Endodermal cell (in vitro differentiated cells): ENCODE measurements at regions not wholly inside any gene's neighbourhood (a gene's known extent, or its start where the extent isn't known, plus 50 kb on each side); places are given as distances from the start of the nearest gene placed in this dataset.

Source experiments
- DNase-seq: peaks from one replicate; pipeline ENCODE4 v3.0.0-alpha.2; 2017
- H3K27ac ChIP-seq: 2 replicates; pipeline ENCODE4 v1.5.1; 2013; ENCODE audit warnings: mild to moderate bottlenecking, low read depth, low read length, moderate library complexity
- H3K27me3 ChIP-seq: 2 replicates; pipeline ENCODE4 v1.6.1; 2013; ENCODE audit warnings: mild to moderate bottlenecking, low read length, moderate library complexity; ENCODE audit not compliant: insufficient read depth, control insufficient read depth, poor library complexity, severe bottlenecking
- H3K36me3 ChIP-seq: 2 replicates; pipeline ENCODE4 v1.7.0; 2013; ENCODE audit warnings: mild to moderate bottlenecking, low read length, moderate library complexity; ENCODE audit not compliant: control insufficient read depth, insufficient read depth
- H3K4me1 ChIP-seq: one replicate; pipeline ENCODE4 v1.7.0; 2013; ENCODE audit warnings: low read length; ENCODE audit not compliant: control insufficient read depth, insufficient read depth
- H3K4me3 ChIP-seq: 2 replicates; pipeline ENCODE4 v1.5.1; 2013; ENCODE audit warnings: mild to moderate bottlenecking, low read length, moderate library complexity
- H3K9ac ChIP-seq: 2 replicates; pipeline ENCODE4 v1.6.1; 2013; ENCODE audit warnings: mild to moderate bottlenecking, low read length, moderate library complexity; ENCODE audit not compliant: poor library complexity, severe bottlenecking; ENCODE audit errors: extremely low read depth
- H3K9me3 ChIP-seq: 2 replicates; pipeline ENCODE4 v1.6.1; 2013; ENCODE audit warnings: mild to moderate bottlenecking, low read length, moderate library complexity; ENCODE audit not compliant: control insufficient read depth
- H3K27ac Mint-ChIP-seq: 2 replicates; pipeline ENCODE4 v1.8.0; 2020; ENCODE audit warnings: mixed read lengths
- H3K27me3 Mint-ChIP-seq: 2 replicates; pipeline ENCODE4 v1.8.0; 2021; ENCODE audit warnings: mild to moderate bottlenecking, mixed read lengths; ENCODE audit not compliant: insufficient read depth
- H3K36me3 Mint-ChIP-seq: 2 replicates; pipeline ENCODE4 v1.8.0; 2020; ENCODE audit warnings: low read depth, mixed read lengths
- H3K4me1 Mint-ChIP-seq: 2 replicates; pipeline ENCODE4 v1.8.0; 2020; ENCODE audit warnings: mixed read lengths
- H3K4me3 Mint-ChIP-seq: 2 replicates; pipeline ENCODE4 v1.8.0; 2020; ENCODE audit warnings: mild to moderate bottlenecking, moderate library complexity, mixed read lengths
- H3K9me3 Mint-ChIP-seq: 2 replicates; pipeline ENCODE4 v1.8.0; 2020; ENCODE audit warnings: mild to moderate bottlenecking, mixed read lengths
- WGBS, 2 experiments: methylation state at CpG; one replicate each; pipeline versions ENCODE4 v1.1.5 to v1.1.7; 2013; ENCODE audit warnings: missing lambda C conversion rate in 2 of 2, mixed read lengths in 1 of 2; ENCODE audit not compliant: insufficient coverage in 1 of 2, insufficient read length in 1 of 2; 5-methylcytosine and 5-hydroxymethylcytosine counted together
- TF ChIP-seq, protein P1 (sequence below): fragments of 200-600 bp; sonication (generic); conservative IDR thresholded peaks from 2 replicates; pipeline ENCODE4 v1.5.0; 2021; ENCODE audit warnings: antibody characterized with exemption, mild to moderate bottlenecking

DNA sequence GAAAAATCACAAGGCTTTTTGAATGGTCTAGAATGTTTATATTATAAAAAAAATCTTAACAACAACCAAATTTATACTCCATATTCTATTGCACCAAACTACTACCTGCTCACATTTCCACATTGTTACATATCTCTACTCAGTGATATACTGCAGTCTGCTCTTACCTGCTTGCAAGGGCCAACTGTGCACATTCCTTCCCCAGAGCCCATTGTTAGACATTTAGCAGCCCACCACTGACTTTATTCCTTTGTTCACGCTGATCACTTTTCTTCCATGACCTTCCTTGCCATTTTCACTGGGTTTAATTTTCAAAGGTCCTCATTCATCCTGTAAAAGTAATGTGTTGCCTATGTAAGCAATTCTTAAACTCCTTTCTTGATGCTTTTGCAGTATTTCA is 109.7 kb upstream of the KCNJ3 start:
- H3K4me1 ChIP-seq, result peaks cover 11% of the 10 kb centered on the region
- no peaks in the 10 kb centered on the region for H3K27me3 Mint-ChIP-seq
- no peak overlapping the region for H3K27ac ChIP-seq
- H3K4me3 Mint-ChIP-seq, result no peak overlapping the region
- no peaks in the 10 kb centered on the region for H3K9me3 Mint-ChIP-seq
- 59% methylated on average over 1 of the region's 1 CpG; no CpG with 5 or more reads in 1 of the 2 experiments for WGBS, 2 experiments
- TF ChIP-seq, protein P1, sequence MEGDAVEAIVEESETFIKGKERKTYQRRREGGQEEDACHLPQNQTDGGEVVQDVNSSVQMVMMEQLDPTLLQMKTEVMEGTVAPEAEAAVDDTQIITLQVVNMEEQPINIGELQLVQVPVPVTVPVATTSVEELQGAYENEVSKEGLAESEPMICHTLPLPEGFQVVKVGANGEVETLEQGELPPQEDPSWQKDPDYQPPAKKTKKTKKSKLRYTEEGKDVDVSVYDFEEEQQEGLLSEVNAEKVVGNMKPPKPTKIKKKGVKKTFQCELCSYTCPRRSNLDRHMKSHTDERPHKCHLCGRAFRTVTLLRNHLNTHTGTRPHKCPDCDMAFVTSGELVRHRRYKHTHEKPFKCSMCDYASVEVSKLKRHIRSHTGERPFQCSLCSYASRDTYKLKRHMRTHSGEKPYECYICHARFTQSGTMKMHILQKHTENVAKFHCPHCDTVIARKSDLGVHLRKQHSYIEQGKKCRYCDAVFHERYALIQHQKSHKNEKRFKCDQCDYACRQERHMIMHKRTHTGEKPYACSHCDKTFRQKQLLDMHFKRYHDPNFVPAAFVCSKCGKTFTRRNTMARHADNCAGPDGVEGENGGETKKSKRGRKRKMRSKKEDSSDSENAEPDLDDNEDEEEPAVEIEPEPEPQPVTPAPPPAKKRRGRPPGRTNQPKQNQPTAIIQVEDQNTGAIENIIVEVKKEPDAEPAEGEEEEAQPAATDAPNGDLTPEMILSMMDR, result no peak
- H3K4me3 ChIP-seq, result no peak overlapping the region
- no peaks in the 10 kb centered on the region for H3K36me3 Mint-ChIP-seq
- no peak overlapping the region for H3K9ac ChIP-seq
- no peaks in the 10 kb centered on the region for H3K27me3 ChIP-seq
- peaks cover 4% of the 10 kb centered on the region for H3K9me3 ChIP-seq
- no peak for DNase-seq
- peaks cover 37% of the 10 kb centered on the region for H3K4me1 Mint-ChIP-seq
- H3K36me3 ChIP-seq, result no peaks in the 10 kb centered on the region
- H3K27ac Mint-ChIP-seq, result no peak overlapping the region

DNA sequence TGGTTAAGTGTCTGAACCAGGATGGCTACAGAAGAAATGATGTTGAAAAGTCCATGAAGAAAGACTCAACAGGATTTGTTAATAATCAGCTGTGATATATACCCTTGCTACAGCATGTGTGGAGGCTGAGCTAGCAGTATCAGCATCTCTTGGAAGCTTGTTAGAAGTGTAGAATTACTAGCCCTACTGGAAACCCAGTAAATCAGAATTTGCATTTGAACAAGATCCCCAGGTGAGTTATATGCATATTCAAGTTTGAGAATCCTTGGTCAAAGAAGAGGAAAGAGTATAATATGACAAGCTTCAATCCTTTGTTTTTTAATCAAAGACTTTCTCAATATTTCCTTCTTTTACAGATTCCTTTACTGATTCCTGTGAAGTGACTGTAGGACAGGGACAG is 109.0 kb upstream of the KCNJ3 start:
- Mint-ChIP-seq H3K4me3 (no peak overlapping the region), H3K27ac (peak overlapping the region; percentile 46), H3K36me3 (no peaks in the 10 kb centered on the region), H3K4me1 (peaks cover 37% of the 10 kb centered on the region), H3K27me3 (no peaks in the 10 kb centered on the region), H3K9me3 (no peaks in the 10 kb centered on the region)
- Histone ChIP-seq H3K4me1 (peaks cover 11% of the 10 kb centered on the region), H3K9ac (no peak overlapping the region), H3K36me3 (no peaks in the 10 kb centered on the region), H3K27ac (no peak overlapping the region), H3K9me3 (peaks cover 8% of the 10 kb centered on the region), H3K27me3 (no peaks in the 10 kb centered on the region), H3K4me3 (no peak overlapping the region)
- DNase-seq, result no peak
- TF ChIP-seq, protein P1, result no peak

DNA sequence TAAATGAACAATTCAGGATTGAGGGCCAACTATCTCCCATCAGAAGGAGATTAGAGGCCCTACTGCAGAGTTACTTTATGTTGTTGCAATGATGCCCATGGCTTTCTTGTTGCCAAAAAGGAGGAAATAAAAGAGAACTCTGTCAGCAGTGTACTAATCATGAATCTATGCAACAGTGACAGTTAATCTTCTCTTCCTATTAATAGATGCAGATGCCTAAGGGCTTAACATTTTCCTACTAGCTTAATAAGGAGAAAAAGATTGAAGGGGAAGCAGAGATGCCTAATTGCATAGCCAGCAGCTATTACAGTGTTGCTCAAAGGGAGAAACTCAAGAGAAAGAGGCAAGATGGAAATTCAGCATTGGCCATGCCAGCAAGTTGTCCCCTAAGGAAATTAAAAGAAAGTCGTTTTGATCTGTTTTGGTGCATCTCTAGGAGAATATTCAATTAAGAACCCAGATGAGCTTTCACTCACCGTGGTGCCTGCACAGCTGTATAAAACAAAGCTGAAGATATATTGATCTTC is 107.1 kb upstream of the KCNJ3 start:
- WGBS, 2 experiments, result 67 to 74% methylated on average over 2 of the region's 2 CpGs
- TF ChIP-seq, protein P1, result no peak
- Histone ChIP-seq H3K9me3 (peaks cover 8% of the 10 kb centered on the region), H3K36me3 (no peaks in the 10 kb centered on the region), H3K27ac (no peak overlapping the region), H3K4me1 (peaks cover 3% of the 10 kb centered on the region), H3K4me3 (no peak overlapping the region), H3K9ac (no peak overlapping the region), H3K27me3 (no peaks in the 10 kb centered on the region)
- H3K4me1 Mint-ChIP-seq, result peaks cover 44% of the 10 kb centered on the region
- DNase-seq, result no peak
- no peaks in the 10 kb centered on the region for H3K27me3 Mint-ChIP-seq
- H3K36me3 Mint-ChIP-seq, result no peaks in the 10 kb centered on the region
- H3K27ac Mint-ChIP-seq, result no peak overlapping the region
- H3K4me3 Mint-ChIP-seq, result no peak overlapping the region
- no peaks in the 10 kb centered on the region for H3K9me3 Mint-ChIP-seq
